GM19351 (cell line): ENCODE measurements at regions not wholly inside any gene's neighbourhood (a gene's known extent, or its start where the extent isn't known, plus 50 kb on each side); places are given as distances from the start of the nearest gene placed in this dataset.
"Not testable (repeated sequence)": the region's sequence is repeated elsewhere in the genome, so short reads cannot be mapped to it uniquely, and the experiment has no call there.

Experiments
- ATAC-seq: cut with Tn5 transposase; IDR thresholded peaks from one replicate; pipeline ENCODE4 v1.9.1; 2021; ENCODE audit warnings: mild to moderate bottlenecking, moderate library complexity; ENCODE audit not compliant: unreplicated experiment

GRCh38 chr4:173652283-173652931 is 122.4 kb upstream of the HAND2 start:
- no peak for ATAC-seq

- ATAC-seq: no peak
Measured at GRCh38 chr4:173651651-173652282, 121.7 kb upstream of the HAND2 start.

GRCh38 chr4:173647902-173648301 is 117.9 kb upstream of the HAND2 start:
- no peak for ATAC-seq

GRCh38 chr4:173642509-173642908 is 112.5 kb upstream of the HAND2 start:
- ATAC-seq: no peak

GRCh38 chr4:173635395-173635794 is 105.4 kb upstream of the HAND2 start:
- ATAC-seq: no peak

- no peak for ATAC-seq
Measured at GRCh38 chr4:173626277-173626676, 96.2 kb upstream of the HAND2 start.

GRCh38 chr4:173618648-173619047 is 88.6 kb upstream of the HAND2 start:
- ATAC-seq: not testable (repeated sequence)

GRCh38 chr4:173609158-173609557 is 79.1 kb upstream of the HAND2 start:
- no peak for ATAC-seq

- ATAC-seq: not testable (repeated sequence)
Measured at GRCh38 chr4:173608632-173609031, 78.6 kb upstream of the HAND2 start.

- ATAC-seq: no peak
Measured at GRCh38 chr4:173591760-173592159, 61.7 kb upstream of the HAND2 start.

- no peak for ATAC-seq
Measured at GRCh38 chr4:173590697-173591096, 60.7 kb upstream of the HAND2 start.

GRCh38 chr4:173585876-173586572 is 56.0 kb upstream of the HAND2 start:
- ATAC-seq: no peak

GRCh38 chr4:173584506-173584905 is 54.5 kb upstream of the HAND2 start:
- no peak for ATAC-seq
